ENCODE measurements at regions not wholly inside any gene's neighbourhood (a gene's known extent, or its start where the extent isn't known, plus 50 kb on each side); places are given as distances from the start of the nearest gene placed in this dataset.

DNA sequence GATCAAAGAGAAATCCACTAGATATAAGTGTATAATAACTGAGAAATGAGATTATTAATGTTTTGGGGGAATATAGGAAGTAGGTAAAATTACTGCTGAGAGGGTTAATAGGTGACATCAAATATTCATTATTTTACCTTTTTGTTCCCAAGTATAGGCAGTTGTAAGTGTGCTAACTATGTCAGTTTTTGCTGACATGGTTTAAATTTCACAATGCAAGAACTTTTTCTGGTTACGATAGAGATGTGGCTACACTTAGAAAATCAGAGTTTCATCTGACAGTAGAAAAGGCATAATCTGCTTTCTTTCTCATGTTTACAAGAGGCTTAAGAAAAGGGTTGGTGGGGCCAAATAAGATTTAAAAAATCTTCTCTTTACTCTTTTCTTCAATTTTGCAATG is 235.0 kb upstream of the DPPA4 start:
- WGBS (ENCODE audit: insufficient coverage, low coverage, missing lambda C conversion rate): 18% methylated on average over 1 of the region's 1 CpG
- H3K4me2 ChIP-seq (ENCODE audit: insufficient read depth, low read length): no peak overlapping the region
- H3K9ac ChIP-seq (ENCODE audit: insufficient read depth in 1 of 2, low read depth in 2 of 2, low read length in 2 of 2): no peak overlapping the region
- TF ChIP-seq MAFK (IDR thresholded peaks at IDR 0.05; ENCODE audit: low read length) (peak; percentile 36; the same call in 1 of the 2 replicates), ZNF316 (IDR thresholded peaks at IDR 0.05) (peak; percentile 34; the same call in 1 of the 2 replicates), RBM39 (optimal IDR thresholded peaks at IDR 0.05; ENCODE audit: low read depth, low read length) (no peak), MAFF (IDR thresholded peaks at IDR 0.05; ENCODE audit: low read length) (peak; percentile 54), C11orf30 (IDR thresholded peaks at IDR 0.05; ENCODE audit: low read depth) (0 out of 2 replicates have a peak, but pooled peaks have one; percentile 12), KLF6 (CRISPR knock-in tag; IDR thresholded peaks at IDR 0.05; ENCODE audit: borderline replicate concordance) (no peak)
- TF ChIP-seq, protein P1, sequence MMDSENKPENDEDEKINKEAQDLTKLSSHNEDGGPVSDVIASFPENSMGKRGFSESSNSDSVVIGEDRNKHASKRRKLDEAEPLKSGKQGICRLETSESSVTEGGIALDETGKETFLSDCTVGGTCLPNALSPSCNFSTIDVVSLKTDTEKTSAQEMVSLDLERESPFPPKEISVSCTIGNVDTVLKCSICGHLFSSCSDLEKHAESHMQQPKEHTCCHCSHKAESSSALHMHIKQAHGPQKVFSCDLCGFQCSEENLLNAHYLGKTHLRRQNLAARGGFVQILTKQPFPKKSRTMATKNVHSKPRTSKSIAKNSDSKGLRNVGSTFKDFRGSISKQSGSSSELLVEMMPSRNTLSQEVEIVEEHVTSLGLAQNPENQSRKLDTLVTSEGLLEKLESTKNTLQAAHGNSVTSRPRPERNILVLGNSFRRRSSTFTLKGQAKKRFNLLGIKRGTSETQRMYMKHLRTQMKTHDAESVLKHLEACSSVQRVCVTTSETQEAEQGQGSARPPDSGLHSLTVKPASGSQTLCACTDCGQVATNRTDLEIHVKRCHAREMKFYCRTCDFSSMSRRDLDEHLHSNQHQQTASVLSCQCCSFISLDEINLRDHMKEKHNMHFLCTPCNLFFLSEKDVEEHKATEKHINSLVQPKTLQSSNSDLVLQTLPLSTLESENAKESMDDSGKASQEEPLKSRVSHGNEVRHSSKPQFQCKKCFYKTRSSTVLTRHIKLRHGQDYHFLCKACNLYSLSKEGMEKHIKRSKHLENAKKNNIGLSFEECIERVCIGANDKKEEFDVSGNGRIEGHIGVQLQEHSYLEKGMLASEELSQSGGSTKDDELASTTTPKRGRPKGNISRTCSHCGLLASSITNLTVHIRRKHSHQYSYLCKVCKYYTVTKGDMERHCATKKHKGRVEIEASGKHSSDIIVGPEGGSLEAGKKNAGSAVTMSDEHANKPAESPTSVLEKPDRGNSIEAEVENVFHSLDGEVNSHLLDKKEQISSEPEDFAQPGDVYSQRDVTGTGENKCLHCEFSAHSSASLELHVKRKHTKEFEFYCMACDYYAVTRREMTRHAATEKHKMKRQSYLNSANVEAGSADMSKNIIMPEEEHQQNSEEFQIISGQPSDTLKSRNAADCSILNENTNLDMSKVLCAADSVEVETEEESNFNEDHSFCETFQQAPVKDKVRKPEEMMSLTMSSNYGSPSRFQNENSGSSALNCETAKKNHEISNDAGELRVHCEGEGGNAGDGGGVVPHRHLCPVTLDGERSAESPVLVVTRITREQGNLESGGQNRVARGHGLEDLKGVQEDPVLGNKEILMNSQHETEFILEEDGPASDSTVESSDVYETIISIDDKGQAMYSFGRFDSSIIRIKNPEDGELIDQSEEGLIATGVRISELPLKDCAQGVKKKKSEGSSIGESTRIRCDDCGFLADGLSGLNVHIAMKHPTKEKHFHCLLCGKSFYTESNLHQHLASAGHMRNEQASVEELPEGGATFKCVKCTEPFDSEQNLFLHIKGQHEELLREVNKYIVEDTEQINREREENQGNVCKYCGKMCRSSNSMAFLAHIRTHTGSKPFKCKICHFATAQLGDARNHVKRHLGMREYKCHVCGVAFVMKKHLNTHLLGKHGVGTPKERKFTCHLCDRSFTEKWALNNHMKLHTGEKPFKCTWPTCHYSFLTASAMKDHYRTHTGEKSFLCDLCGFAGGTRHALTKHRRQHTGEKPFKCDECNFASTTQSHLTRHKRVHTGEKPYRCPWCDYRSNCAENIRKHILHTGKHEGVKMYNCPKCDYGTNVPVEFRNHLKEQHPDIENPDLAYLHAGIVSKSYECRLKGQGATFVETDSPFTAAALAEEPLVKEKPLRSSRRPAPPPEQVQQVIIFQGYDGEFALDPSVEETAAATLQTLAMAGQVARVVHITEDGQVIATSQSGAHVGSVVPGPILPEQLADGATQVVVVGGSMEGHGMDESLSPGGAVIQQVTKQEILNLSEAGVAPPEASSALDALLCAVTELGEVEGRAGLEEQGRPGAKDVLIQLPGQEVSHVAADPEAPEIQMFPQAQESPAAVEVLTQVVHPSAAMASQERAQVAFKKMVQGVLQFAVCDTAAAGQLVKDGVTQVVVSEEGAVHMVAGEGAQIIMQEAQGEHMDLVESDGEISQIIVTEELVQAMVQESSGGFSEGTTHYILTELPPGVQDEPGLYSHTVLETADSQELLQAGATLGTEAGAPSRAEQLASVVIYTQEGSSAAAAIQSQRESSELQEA (IDR thresholded peaks at IDR 0.05; ENCODE audit: low read depth): no peak
- no peaks in the 10 kb centered on the region for H3K9me3 ChIP-seq (replicated peaks; ENCODE audit: control insufficient read depth, insufficient read depth, low read depth, low read length)
- H2AFZ ChIP-seq (ENCODE audit: low read depth, low read length): no peak overlapping the region
- no TSS peak for BruUV-seq (replicated peaks)
- H3K4me1 ChIP-seq (replicated peaks in 1 of 2; ENCODE audit: control insufficient read depth in 2 of 2, insufficient read depth in 2 of 2, low read length in 2 of 2): no peaks in the 10 kb centered on the region
- DNase-seq (ENCODE audit: extremely low read depth in 1 of 4, low spot score in 3 of 4): no peak
- no peaks in the 10 kb centered on the region for H3K79me2 ChIP-seq (ENCODE audit: control insufficient read depth, insufficient read depth, low read length)
- POLR2A ChIA-PET: no interaction called here
- no peaks in the 10 kb centered on the region for H3K9me1 ChIP-seq (ENCODE audit: control insufficient read depth, insufficient read depth, low read length)
- intact Hi-C loops (cut with micrococcal nuclease): no loop called here
- no peak for FAIRE-seq
- in situ Hi-C loops (cut with MboI): no loop called here
- H4K20me1 ChIP-seq (replicated peaks; ENCODE audit: control insufficient read depth, insufficient read depth, low read length): no peaks in the 10 kb centered on the region
- no peak overlapping the region for H3K4me3 ChIP-seq
- CTCF ChIA-PET (ENCODE audit: low intra/inter-chr PET ratio): no interaction called here
- no peaks in the 10 kb centered on the region for H3K36me3 ChIP-seq (ENCODE audit: control insufficient read depth, insufficient read depth, low read length)
- ATAC-seq: no peak
- no peak overlapping the region for H3K27ac ChIP-seq (ENCODE audit: extremely low read depth, low read depth, low read length)
- no peaks in the 10 kb centered on the region for H3K27me3 ChIP-seq (ENCODE audit: control insufficient read depth in 2 of 2, insufficient read depth in 2 of 2, low read length in 2 of 2)

Data from K562 (cell line).